ENCODE measurements at regions not wholly inside any gene's neighbourhood (a gene's known extent, or its start where the extent isn't known, plus 50 kb on each side); places are given as distances from the start of the nearest gene placed in this dataset.

DNA sequence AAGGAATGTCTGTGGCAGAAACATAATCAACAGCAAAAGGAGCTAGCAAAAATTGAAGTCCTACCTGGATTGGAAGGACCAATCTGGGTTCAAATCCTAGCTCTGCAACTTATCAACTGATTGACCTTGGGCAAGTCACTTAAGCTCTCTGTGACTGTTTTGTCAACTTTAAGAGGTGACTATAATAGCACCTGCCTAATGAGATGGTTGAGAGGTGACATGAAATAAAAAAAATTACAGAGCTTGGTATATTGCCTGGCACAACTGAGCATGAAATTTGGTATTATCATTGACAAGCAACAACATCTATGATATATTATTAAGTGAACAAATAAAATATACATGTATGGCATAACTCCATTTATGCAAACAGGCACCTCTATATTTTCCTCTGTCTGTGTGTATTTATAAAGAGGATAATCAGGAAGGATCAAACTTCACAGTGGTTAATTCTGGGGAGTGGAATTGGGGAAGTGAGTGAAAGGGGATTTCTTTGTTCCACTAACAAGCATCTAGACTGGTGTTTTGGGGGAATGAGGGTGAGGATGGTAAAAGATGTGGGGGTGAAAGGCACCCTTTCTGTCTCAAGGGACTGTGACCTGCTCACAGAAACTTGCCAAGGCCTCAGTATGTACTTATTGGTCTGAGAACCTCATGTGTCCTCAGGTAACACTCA lies 132.8 kb upstream of the SERTAD2 start:
- Histone ChIP-seq H3K9ac (ENCODE audit: insufficient read length, low read depth) (no peak overlapping the region), H3K4me3 (ENCODE audit: insufficient read length, low read depth) (no peak overlapping the region), H3K27me3 (ENCODE audit: insufficient read depth, insufficient read length) (no peaks in the 10 kb centered on the region), H3K36me3 (ENCODE audit: insufficient read depth, insufficient read length, low read length) (no peaks in the 10 kb centered on the region), H3K4me1 (ENCODE audit: insufficient read depth, insufficient read length) (peaks cover 3% of the 10 kb centered on the region), H3K9me3 (ENCODE audit: insufficient read depth, low read length) (no peaks in the 10 kb centered on the region)
- no peak for DNase-seq (ENCODE audit: low read depth, low spot score)
- TF ChIP-seq SUZ12 (IDR thresholded peaks at IDR 0.05; ENCODE audit: extremely low read depth, insufficient read depth, insufficient read length) (no peak), YY1 (IDR thresholded peaks at IDR 0.05; ENCODE audit: insufficient read depth, insufficient read length) (no peak), ZNF274 (IDR thresholded peaks at IDR 0.05; ENCODE audit: low read depth, low read length) (no peak)

DNA sequence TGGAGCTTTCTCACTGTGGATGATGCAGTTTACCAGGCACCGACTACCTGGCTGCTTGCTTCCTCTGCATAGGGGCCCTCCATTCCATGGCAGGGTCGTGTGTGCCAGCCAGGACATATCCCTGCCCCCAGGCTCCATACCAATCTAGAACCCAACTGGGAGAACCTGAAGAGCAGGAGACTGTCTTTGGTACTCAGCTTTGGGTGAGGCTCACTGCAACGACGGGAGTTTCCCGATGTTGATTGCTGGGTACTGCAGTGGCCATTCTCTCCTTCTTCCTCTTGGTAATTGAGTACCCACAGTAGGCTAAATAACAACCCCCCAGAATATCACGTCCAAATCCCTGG lies 133.3 kb upstream of the SERTAD2 start:
- H3K36me3 ChIP-seq (ENCODE audit: insufficient read depth, insufficient read length, low read length), result no peaks in the 10 kb centered on the region
- DNase-seq (ENCODE audit: low read depth, low spot score), result no peak
- peaks cover 3% of the 10 kb centered on the region for H3K4me1 ChIP-seq (ENCODE audit: insufficient read depth, insufficient read length)
- H3K27me3 ChIP-seq (ENCODE audit: insufficient read depth, insufficient read length), result no peaks in the 10 kb centered on the region
- H3K9me3 ChIP-seq (ENCODE audit: insufficient read depth, low read length), result no peaks in the 10 kb centered on the region
- H3K9ac ChIP-seq (ENCODE audit: insufficient read length, low read depth), result no peak overlapping the region
- no peak overlapping the region for H3K4me3 ChIP-seq (ENCODE audit: insufficient read length, low read depth)
- no peak for TF ChIP-seq YY1 (IDR thresholded peaks at IDR 0.05; ENCODE audit: insufficient read depth, insufficient read length)
- TF ChIP-seq SUZ12 (IDR thresholded peaks at IDR 0.05; ENCODE audit: extremely low read depth, insufficient read depth, insufficient read length), result no peak
- no peak for TF ChIP-seq ZNF274 (IDR thresholded peaks at IDR 0.05; ENCODE audit: low read depth, low read length)

DNA sequence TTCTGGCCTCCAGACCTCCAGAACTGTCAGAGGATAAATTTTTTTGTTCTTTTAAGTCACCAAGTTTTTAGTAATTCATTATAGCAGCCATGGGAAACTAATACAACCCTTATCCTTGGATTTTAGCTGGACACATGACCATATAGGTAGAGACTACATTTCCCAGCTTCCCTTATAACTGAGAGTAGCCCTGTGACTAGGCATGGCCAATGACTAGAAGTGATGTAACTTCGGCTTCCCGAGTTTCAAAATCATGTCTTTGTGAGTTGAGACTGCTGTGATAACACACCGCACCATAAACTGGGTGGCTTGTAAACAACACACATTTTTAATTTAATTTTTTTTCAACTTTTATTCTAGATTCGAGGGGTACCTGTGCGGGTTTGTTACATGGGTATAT lies 134.0 kb upstream of the SERTAD2 start:
- Histone ChIP-seq H3K4me3 (ENCODE audit: insufficient read length, low read depth) (no peak overlapping the region), H3K27me3 (ENCODE audit: insufficient read depth, insufficient read length) (no peaks in the 10 kb centered on the region), H3K9ac (ENCODE audit: insufficient read length, low read depth) (no peak overlapping the region), H3K4me1 (ENCODE audit: insufficient read depth, insufficient read length) (peaks cover 3% of the 10 kb centered on the region), H3K36me3 (ENCODE audit: insufficient read depth, insufficient read length, low read length) (no peaks in the 10 kb centered on the region), H3K9me3 (ENCODE audit: insufficient read depth, low read length) (no peaks in the 10 kb centered on the region)
- DNase-seq (ENCODE audit: low read depth, low spot score), result no peak
- no peak for TF ChIP-seq YY1 (IDR thresholded peaks at IDR 0.05; ENCODE audit: insufficient read depth, insufficient read length)
- TF ChIP-seq ZNF274 (IDR thresholded peaks at IDR 0.05; ENCODE audit: low read depth, low read length), result no peak
- TF ChIP-seq SUZ12 (IDR thresholded peaks at IDR 0.05; ENCODE audit: extremely low read depth, insufficient read depth, insufficient read length), result no peak

DNA sequence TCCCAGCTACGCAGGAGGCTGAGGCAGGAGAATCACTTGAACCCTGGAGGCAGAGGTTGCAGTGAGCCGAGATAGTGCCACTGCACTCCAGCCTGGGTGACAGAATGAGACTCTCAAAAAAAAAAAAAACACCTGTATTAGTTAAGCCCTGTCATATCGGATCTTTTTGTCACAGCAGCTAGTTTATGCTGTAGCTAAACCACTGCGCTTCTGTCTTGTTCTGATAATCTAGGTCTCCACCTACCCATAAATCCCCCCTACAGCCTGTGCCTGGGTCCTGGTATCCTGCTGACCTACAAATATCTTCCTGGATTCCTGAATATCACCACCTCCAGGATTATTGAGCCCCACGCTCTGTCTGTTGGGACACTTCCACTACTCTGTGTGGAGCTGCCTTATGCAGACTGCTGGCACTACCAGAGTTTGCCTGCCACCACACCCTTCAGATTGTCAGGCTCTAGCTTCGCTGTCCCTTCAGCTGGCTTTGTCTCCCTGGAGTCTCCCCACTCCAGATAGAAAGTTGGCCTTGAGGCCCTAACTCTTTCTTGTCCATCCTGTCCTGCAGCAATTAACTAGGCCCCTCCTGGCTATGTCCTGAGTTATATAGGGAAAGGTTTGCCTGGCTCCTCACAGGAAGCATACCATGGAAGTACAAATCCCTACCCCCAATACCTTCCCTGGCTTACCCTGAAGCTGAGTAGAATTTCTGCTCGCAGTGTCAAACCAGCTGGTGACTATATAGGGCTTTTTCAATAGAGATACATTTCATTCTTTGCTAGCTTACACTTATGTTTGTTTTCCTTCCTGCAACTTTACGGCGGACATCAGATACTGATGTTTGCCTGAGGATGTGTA lies 136.0 kb upstream of the SERTAD2 start:
- Histone ChIP-seq H3K36me3 (ENCODE audit: insufficient read depth, insufficient read length, low read length) (no peaks in the 10 kb centered on the region), H3K9me3 (ENCODE audit: insufficient read depth, low read length) (no peaks in the 10 kb centered on the region), H3K27me3 (ENCODE audit: insufficient read depth, insufficient read length) (no peaks in the 10 kb centered on the region), H3K9ac (ENCODE audit: insufficient read length, low read depth) (no peak overlapping the region), H3K4me1 (ENCODE audit: insufficient read depth, insufficient read length) (no peaks in the 10 kb centered on the region), H3K4me3 (ENCODE audit: insufficient read length, low read depth) (no peak overlapping the region)
- TF ChIP-seq ZNF274 (IDR thresholded peaks at IDR 0.05; ENCODE audit: low read depth, low read length) (no peak), SUZ12 (IDR thresholded peaks at IDR 0.05; ENCODE audit: extremely low read depth, insufficient read depth, insufficient read length) (no peak), YY1 (IDR thresholded peaks at IDR 0.05; ENCODE audit: insufficient read depth, insufficient read length) (no peak)
- DNase-seq (ENCODE audit: low read depth, low spot score), result no peak

DNA sequence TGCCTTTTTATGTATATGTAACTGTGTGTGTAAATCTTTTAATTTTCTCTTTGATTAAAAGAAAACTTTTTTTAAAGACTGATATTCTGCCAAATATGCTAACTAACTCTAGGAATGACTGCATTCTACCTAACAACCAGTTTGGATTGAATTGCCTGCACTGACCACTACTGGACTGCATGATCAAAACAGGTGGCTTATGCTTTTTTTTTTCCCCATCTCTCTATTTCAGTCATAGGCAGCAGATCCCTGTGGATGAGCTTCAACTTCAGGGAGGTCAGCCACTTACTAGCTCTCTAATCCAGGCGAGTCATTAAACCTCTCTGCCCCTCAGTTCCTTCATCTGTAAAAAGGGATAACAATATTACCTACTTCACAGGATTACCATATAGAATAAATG lies 138.6 kb upstream of the SERTAD2 start:
- Histone ChIP-seq H3K4me1 (ENCODE audit: insufficient read depth, insufficient read length) (no peaks in the 10 kb centered on the region), H3K27me3 (ENCODE audit: insufficient read depth, insufficient read length) (no peaks in the 10 kb centered on the region), H3K4me3 (ENCODE audit: insufficient read length, low read depth) (no peak overlapping the region), H3K9ac (ENCODE audit: insufficient read length, low read depth) (no peak overlapping the region), H3K36me3 (ENCODE audit: insufficient read depth, insufficient read length, low read length) (no peaks in the 10 kb centered on the region), H3K9me3 (ENCODE audit: insufficient read depth, low read length) (no peaks in the 10 kb centered on the region)
- TF ChIP-seq YY1 (IDR thresholded peaks at IDR 0.05; ENCODE audit: insufficient read depth, insufficient read length) (no peak), ZNF274 (IDR thresholded peaks at IDR 0.05; ENCODE audit: low read depth, low read length) (no peak), SUZ12 (IDR thresholded peaks at IDR 0.05; ENCODE audit: extremely low read depth, insufficient read depth, insufficient read length) (no peak)
- no peak for DNase-seq (ENCODE audit: low read depth, low spot score)

DNA sequence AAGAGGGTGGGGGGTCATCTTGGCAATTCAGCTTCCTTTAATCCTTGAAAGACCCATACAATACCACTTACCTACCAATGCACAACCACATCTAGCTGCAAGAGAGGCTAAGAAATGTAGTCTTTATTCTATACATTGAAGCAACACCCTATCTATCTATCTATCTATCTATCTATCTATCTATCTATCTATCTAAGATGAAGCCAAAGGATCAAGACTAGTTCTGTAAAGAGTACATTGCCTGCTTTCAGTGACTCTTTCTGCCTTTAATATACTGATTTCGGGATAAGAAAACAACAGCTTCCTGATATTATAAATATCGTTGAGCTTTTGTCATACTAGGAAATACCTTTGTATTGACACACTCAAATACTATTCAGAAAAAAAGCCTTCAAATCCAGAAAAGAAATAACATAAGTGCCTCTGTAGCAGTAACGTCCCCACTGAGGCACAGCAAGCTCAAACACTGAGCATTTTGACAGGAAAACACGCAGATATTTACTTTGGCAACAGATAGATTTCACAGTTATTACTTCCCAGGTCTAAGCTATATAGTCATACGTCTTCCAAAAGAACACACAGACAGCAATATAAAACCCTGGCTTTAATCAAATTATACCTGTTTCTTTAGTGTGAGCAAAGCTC lies 139.4 kb upstream of the SERTAD2 start:
- no peak overlapping the region for H3K9ac ChIP-seq (ENCODE audit: insufficient read length, low read depth)
- H3K4me3 ChIP-seq (ENCODE audit: insufficient read length, low read depth), result no peak overlapping the region
- no peaks in the 10 kb centered on the region for H3K27me3 ChIP-seq (ENCODE audit: insufficient read depth, insufficient read length)
- H3K4me1 ChIP-seq (ENCODE audit: insufficient read depth, insufficient read length), result no peaks in the 10 kb centered on the region
- no peaks in the 10 kb centered on the region for H3K9me3 ChIP-seq (ENCODE audit: insufficient read depth, low read length)
- TF ChIP-seq ZNF274 (IDR thresholded peaks at IDR 0.05; ENCODE audit: low read depth, low read length), result no peak
- no peak for TF ChIP-seq SUZ12 (IDR thresholded peaks at IDR 0.05; ENCODE audit: extremely low read depth, insufficient read depth, insufficient read length)
- TF ChIP-seq YY1 (IDR thresholded peaks at IDR 0.05; ENCODE audit: insufficient read depth, insufficient read length), result no peak
- no peaks in the 10 kb centered on the region for H3K36me3 ChIP-seq (ENCODE audit: insufficient read depth, insufficient read length, low read length)
- no peak for DNase-seq (ENCODE audit: low read depth, low spot score)

DNA sequence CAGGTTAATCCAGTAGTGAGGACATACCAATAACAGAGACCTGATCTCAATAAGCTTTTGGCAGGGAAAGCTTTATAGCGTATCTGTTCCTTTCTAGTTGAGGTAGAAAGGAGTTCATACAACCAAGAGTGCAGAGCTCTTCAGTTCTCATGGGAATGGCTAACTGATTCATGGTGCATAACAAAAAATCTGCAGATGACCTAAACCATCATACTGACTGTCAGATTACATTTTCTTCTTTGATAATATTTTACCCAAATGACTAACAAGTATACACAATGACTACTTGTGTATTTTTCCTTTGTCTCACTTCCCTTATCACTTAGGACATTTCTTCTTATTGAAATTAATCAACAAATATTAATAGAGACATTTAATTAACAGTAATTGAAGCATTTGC lies 140.0 kb upstream of the SERTAD2 start:
- no peak overlapping the region for H3K9ac ChIP-seq (ENCODE audit: insufficient read length, low read depth)
- no peaks in the 10 kb centered on the region for H3K36me3 ChIP-seq (ENCODE audit: insufficient read depth, insufficient read length, low read length)
- H3K27me3 ChIP-seq (ENCODE audit: insufficient read depth, insufficient read length), result no peaks in the 10 kb centered on the region
- H3K9me3 ChIP-seq (ENCODE audit: insufficient read depth, low read length), result no peaks in the 10 kb centered on the region
- TF ChIP-seq SUZ12 (IDR thresholded peaks at IDR 0.05; ENCODE audit: extremely low read depth, insufficient read depth, insufficient read length), result no peak
- no peak for TF ChIP-seq YY1 (IDR thresholded peaks at IDR 0.05; ENCODE audit: insufficient read depth, insufficient read length)
- no peak for TF ChIP-seq ZNF274 (IDR thresholded peaks at IDR 0.05; ENCODE audit: low read depth, low read length)
- no peak for DNase-seq (ENCODE audit: low read depth, low spot score)
- H3K4me1 ChIP-seq (ENCODE audit: insufficient read depth, insufficient read length), result no peaks in the 10 kb centered on the region
- no peak overlapping the region for H3K4me3 ChIP-seq (ENCODE audit: insufficient read length, low read depth)
